ENCODE measurements at regions not wholly inside any gene's neighbourhood (a gene's known extent, or its start where the extent isn't known, plus 50 kb on each side); places are given as distances from the start of the nearest gene placed in this dataset.

GRCh38 chrX:46235778-46236177 lies 309.4 kb downstream of the ZNF674 start:
- H3K4me1 ChIP-seq (ENCODE audit: control insufficient read depth, extremely low read depth, insufficient read depth, low read length) = no peaks in the 10 kb centered on the region
- H3K79me2 ChIP-seq (ENCODE audit: control insufficient read depth, insufficient read depth, low read length) = no peaks in the 10 kb centered on the region
- H3K4me3 ChIP-seq (ENCODE audit: control insufficient read depth in 2 of 3, extremely low read depth in 1 of 3, insufficient read depth in 2 of 3, low read depth in 1 of 3, low read length in 3 of 3) = no peak overlapping the region
- no peak overlapping the region for H3K4me2 ChIP-seq (ENCODE audit: control insufficient read depth, extremely low read depth, insufficient read depth, low read depth, low read length)
- no peak overlapping the region for H3K27ac ChIP-seq (ENCODE audit: control insufficient read depth, insufficient read depth, low read length)
- no peaks in the 10 kb centered on the region for H3K9me3 ChIP-seq (ENCODE audit: control insufficient read depth, low read depth, low read length)
- no peaks in the 10 kb centered on the region for H3K27me3 ChIP-seq (ENCODE audit: control insufficient read depth, extremely low read depth, insufficient read depth, low read length)
- dilution Hi-C loops (cut with MboI; ENCODE audit: extremely low pct_ligation_motif_present, low sequenced_read_pairs) = no loop called here
- no peaks in the 10 kb centered on the region for H4K20me1 ChIP-seq (ENCODE audit: control insufficient read depth, extremely low read depth, insufficient read depth, low read length)
- H3K36me3 ChIP-seq (ENCODE audit: control insufficient read depth in 2 of 2, extremely low read depth in 1 of 2, insufficient read depth in 2 of 2, low read length in 2 of 2) = no peaks in the 10 kb centered on the region
- DNase-seq (ENCODE audit: low read depth, low spot score) (no peak), FAIRE-seq (no peak)
- no peak overlapping the region for H3K9ac ChIP-seq (ENCODE audit: control insufficient read depth, extremely low read depth, insufficient read depth, low read length)
- H2AFZ ChIP-seq (ENCODE audit: control insufficient read depth, low read length) = no peak overlapping the region
- TF ChIP-seq CTCF (optimal IDR thresholded peaks at IDR 0.05 in 1 of 3, IDR thresholded peaks at IDR 0.05 in 1 of 3, conservative IDR thresholded peaks at IDR 0.05 in 1 of 3; ENCODE audit: extremely low read depth in 1 of 3, insufficient read depth in 2 of 3, low read length in 3 of 3) (no peak), EZH2 (IDR thresholded peaks at IDR 0.05; ENCODE audit: low read length) (no peak)
- no peaks in the 10 kb centered on the region for H3K9me1 ChIP-seq (ENCODE audit: control insufficient read depth, extremely low read depth, insufficient read depth, low read length)

DNA sequence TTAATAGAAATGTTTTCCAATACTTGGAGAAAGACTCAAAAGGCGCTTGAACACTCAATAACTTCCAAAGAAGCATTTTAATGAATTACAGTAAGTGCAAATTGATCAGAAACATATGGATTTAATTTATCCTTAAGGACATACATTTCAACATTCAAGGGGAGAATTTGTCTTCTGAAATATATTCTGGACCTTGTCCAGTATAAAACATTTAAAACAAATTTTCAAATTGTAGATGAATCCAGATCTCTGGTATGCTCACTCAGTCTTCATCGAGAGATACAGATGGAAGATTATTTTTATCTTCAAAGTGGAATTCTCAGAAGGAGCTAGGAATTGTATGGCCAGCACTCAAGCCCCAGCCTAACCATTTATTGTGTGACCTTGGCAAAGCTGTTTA lies 310.4 kb downstream of the ZNF674 start:
- Histone ChIP-seq H3K4me2 (ENCODE audit: control insufficient read depth, extremely low read depth, insufficient read depth, low read depth, low read length) (no peak overlapping the region), H2AFZ (ENCODE audit: control insufficient read depth, low read length) (no peak overlapping the region), H3K4me3 (ENCODE audit: control insufficient read depth in 2 of 3, extremely low read depth in 1 of 3, insufficient read depth in 2 of 3, low read depth in 1 of 3, low read length in 3 of 3) (no peak overlapping the region), H3K27me3 (ENCODE audit: control insufficient read depth, extremely low read depth, insufficient read depth, low read length) (no peaks in the 10 kb centered on the region), H3K9me3 (ENCODE audit: control insufficient read depth, low read depth, low read length) (no peaks in the 10 kb centered on the region), H3K4me1 (ENCODE audit: control insufficient read depth, extremely low read depth, insufficient read depth, low read length) (no peaks in the 10 kb centered on the region), H4K20me1 (ENCODE audit: control insufficient read depth, extremely low read depth, insufficient read depth, low read length) (no peaks in the 10 kb centered on the region), H3K27ac (ENCODE audit: control insufficient read depth, insufficient read depth, low read length) (no peak overlapping the region), H3K36me3 (ENCODE audit: control insufficient read depth in 2 of 2, extremely low read depth in 1 of 2, insufficient read depth in 2 of 2, low read length in 2 of 2) (no peaks in the 10 kb centered on the region), H3K79me2 (ENCODE audit: control insufficient read depth, insufficient read depth, low read length) (no peaks in the 10 kb centered on the region), H3K9me1 (ENCODE audit: control insufficient read depth, extremely low read depth, insufficient read depth, low read length) (no peaks in the 10 kb centered on the region), H3K9ac (ENCODE audit: control insufficient read depth, extremely low read depth, insufficient read depth, low read length) (no peak overlapping the region)
- no peak for TF ChIP-seq CTCF (optimal IDR thresholded peaks at IDR 0.05 in 1 of 3, IDR thresholded peaks at IDR 0.05 in 1 of 3, conservative IDR thresholded peaks at IDR 0.05 in 1 of 3; ENCODE audit: extremely low read depth in 1 of 3, insufficient read depth in 2 of 3, low read length in 3 of 3)
- DNase-seq (ENCODE audit: low read depth, low spot score) = no peak
- dilution Hi-C loops (cut with MboI; ENCODE audit: extremely low pct_ligation_motif_present, low sequenced_read_pairs) = no loop called here
- FAIRE-seq = no peak
